ENCODE measurements at regions not wholly inside any gene's neighbourhood (a gene's known extent, or its start where the extent isn't known, plus 50 kb on each side); places are given as distances from the start of the nearest gene placed in this dataset.
"Not testable (repeated sequence)": the region's sequence is repeated elsewhere in the genome, so short reads cannot be mapped to it uniquely, and the experiment has no call there.

GRCh38 chr21:17264182-17264581 is 248.7 kb upstream of the CXADR start:
- DNase-seq, result no peak

DNA sequence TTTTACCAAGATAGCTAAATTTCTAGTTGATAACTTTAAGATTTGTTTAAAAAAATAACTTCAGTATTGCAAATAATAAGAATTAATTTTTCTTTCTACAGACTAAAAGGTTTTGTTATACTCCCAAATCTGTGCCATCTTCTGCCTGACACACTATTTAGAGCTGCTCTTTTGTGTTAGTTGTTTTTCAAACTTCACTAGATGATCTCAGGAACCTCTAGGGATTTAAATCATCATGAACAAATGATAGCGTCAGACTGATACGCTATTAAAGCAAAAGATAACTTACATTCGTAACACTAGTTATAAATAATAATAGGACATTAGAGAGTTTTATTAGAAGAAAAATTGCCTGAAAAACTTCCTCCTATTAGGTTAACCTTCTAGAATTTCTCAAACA is 243.1 kb upstream of the CXADR start:
- DNase-seq, result no peak

- DNase-seq, result peak; percentile 59
Measured at GRCh38 chr21:17270229-17270628, 242.6 kb upstream of the CXADR start.

GRCh38 chr21:17279663-17280062 is 233.2 kb upstream of the CXADR start:
- DNase-seq, result no peak

DNA sequence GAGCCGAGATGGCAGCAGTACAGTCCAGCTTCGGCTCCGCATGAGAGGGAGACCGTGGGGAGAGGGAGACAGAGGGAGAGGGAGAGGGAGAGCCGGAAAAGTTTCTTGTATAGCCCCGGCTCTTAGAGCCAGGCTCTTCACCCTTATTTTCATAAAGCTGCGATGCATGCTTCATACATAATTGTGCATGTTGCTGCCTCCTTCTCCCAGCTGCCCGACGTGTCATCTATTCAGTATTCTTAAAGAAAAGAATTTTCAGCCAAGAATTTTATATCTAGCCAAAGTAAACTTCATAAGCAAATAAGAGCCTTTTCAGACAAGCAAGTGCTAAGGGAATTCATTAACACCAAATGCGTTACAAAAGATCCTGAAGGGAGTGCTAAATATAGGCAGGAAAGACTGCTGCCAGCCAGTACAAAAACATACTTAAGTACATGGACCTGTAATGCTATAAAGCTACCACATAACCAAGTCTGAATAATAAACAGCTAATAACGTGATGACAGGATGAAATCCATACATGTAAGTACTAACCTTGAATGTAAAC is 219.8 kb upstream of the CXADR start:
- not testable (repeated sequence) for DNase-seq

- DNase-seq, result no peak
Measured at GRCh38 chr21:17295997-17296396, 216.8 kb upstream of the CXADR start.

DNA sequence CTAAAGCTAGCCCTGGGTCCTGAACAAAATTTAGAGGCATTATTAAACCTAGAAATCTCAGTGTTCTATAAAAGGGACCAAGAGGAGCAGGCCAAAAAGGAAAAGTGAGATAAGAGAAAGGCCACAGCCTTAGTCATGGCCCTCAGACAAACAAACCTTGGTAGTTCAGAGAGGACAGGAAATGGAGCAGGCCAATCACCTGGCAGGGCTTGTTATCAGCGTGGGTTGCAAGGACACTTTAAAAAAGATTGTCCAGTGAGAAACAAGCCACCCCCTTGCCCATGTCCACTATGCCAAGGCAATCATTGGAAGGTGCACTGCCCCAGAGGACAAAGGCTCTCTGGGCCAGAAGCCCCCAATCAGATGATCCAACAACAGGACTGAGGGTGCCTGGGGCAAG is 213.3 kb upstream of the CXADR start:
- not testable (repeated sequence) for DNase-seq

GRCh38 chr21:17327715-17328114 is 185.1 kb upstream of the CXADR start:
- not testable (repeated sequence) for DNase-seq

- DNase-seq, result peak; percentile 9
Measured at GRCh38 chr21:17334484-17334883, 178.4 kb upstream of the CXADR start.

- no peak for DNase-seq
Measured at GRCh38 chr21:17340081-17340480, 172.8 kb upstream of the CXADR start.

GRCh38 chr21:17343055-17343454 is 169.8 kb upstream of the CXADR start:
- DNase-seq, result no peak

GRCh38 chr21:17348357-17348756 is 164.5 kb upstream of the CXADR start:
- DNase-seq, result no peak

DNA sequence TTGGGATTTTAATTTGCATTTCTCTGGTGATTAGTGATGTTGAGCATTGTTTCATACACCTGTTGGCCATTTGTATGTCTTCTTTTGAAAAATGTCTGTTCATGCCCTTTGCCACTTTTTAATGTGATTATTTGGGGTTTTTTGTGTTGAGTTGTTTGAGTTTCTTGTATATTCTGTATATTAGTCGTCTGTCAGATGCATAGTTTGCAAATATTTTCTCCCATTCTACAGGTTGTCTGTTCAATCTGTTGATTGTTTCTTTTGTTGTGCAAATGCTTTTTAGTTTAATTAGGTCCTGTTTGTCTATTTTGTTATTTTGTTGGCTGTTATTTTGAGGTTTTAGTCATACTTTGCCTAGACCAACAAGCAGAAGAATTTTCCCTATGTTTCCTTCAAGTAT is 164.0 kb upstream of the CXADR start:
- no peak for DNase-seq

GRCh38 chr21:17351766-17352165 is 161.1 kb upstream of the CXADR start:
- DNase-seq, result no peak

DNA sequence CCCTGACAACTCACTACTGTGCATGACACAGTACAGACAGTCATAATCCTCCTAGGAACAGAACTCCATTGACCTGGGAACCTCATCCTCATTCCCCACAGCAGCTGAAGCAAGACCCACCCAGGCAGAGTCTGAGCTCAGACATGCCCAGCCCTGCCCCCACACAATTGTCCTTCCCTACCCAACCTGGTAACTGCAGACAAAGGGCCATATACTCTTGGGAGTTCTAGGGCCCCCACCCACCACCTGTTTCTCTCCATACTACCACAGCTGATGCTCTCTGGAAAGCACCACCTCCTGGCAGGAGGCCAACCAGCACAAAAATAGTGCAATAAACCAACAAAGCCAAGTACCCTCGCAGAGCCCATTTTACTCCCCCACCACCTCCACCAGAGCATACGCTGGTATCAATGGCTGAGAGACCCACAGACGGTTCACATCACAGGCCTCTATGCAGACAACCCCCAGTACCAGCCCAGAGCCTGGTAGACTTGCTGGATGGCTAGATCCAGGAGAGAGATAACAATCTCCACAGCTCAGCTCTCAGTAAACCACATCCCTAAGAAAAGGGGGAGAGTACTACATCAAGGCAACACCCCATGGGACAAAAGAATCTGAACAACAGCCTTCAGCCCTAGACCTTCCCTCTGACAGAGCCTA is 159.7 kb upstream of the CXADR start:
- peak; percentile 97 for DNase-seq

- DNase-seq, result peak; percentile 25
Measured at GRCh38 chr21:17359781-17360180, 153.1 kb upstream of the CXADR start.

DNA sequence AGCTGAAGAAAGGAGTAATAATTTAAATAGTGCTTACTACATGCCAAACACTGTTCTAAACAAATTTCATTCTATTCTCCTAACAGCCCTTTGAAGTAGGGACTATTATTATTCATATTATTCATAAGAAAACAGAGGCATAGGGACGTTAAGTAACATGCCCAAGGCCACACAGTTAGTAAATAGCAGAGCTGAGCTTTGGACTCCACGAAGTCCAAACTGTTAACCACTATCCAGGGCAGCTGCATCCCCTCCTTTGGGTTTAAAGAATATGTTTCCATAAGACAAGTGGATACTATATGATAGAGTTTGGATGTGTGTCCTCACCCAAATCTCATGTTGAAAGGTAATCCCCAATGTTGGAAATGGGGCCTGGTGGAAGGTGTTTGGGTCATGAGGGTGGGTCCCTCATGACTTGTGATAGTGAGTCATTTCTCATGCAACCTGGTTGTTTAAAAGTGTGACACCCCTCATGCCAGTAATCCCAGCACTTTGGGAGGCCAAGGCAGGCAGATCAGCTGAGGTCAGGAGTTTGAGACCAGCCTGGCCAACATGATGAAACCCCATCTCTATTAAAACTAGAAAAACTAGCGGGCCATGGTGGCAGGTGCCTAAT is 144.0 kb upstream of the CXADR start:
- no peak for DNase-seq

DNA sequence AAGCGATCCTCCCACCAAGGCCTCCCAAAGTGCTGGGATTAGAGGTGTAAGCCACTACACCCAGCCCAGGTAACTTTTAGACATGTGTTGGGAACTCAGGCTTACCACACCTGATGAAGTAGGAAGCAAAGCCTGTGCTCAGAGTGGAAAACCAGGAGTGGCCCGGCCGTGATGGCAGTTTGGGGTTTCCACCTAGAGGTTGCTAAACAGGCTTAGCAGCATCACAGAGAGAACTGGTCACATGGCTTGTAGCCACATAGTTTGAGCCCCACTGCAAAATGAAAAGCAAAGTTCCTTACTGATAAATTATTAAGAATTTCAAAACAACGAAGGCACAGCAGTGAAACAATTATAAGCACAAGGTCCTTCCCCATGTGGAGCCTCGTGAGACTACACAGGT is 142.6 kb upstream of the CXADR start:
- no peak for DNase-seq

GRCh38 chr21:17370916-17371315 is 141.9 kb upstream of the CXADR start:
- no peak for DNase-seq

GRCh38 chr21:17371450-17371849 is 141.4 kb upstream of the CXADR start:
- DNase-seq, result no peak

DNA sequence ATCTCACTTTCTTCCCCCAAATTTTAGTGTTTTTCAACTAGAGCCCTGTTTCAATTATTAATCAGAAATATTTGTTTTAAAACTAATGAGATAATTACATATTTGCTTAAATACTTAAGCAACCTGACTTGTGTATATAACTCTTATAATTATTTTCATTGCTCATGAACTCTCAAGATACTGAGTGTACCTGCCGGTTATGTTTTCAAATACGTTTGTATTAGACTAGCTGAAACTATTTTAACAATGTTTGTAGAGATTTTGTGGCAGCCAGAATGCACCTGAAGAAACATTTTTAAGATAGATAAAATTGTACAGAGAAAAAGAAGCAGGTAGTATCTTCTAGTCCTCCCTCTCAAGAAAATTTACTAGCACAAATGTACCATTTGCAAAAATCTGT is 140.6 kb upstream of the CXADR start:
- DNase-seq, result no peak

- DNase-seq, result peak; percentile 49
Measured at GRCh38 chr21:17386498-17386897, 126.3 kb upstream of the CXADR start.

- peak; percentile 79 for DNase-seq
Measured at GRCh38 chr21:17387030-17387617, 125.7 kb upstream of the CXADR start.

GRCh38 chr21:17388226-17388625 is 124.6 kb upstream of the CXADR start:
- DNase-seq, result no peak
